Neural progenitor cell (in vitro differentiated cells): ENCODE measurements at regions not wholly inside any gene's neighbourhood (a gene's known extent, or its start where the extent isn't known, plus 50 kb on each side); places are given as distances from the start of the nearest gene placed in this dataset.

Experiments
- CTCF ChIP-seq: fragments of 200-600 bp; sonication (generic); IDR thresholded peaks from 2 replicates; pipeline ENCODE4 v1.5.1; 2017; ENCODE audit warnings: antibody characterized with exemption, mild to moderate bottlenecking
- EZH2 ChIP-seq: fragments of 200-600 bp; sonication (generic); IDR thresholded peaks from 2 replicates; pipeline ENCODE4 v1.6.1; 2017; ENCODE audit warnings: antibody characterized with exemption, mild to moderate bottlenecking, moderate library complexity
- EZH2phosphoT487 ChIP-seq: fragments of 200-600 bp; sonication (generic); IDR thresholded peaks from 2 replicates; pipeline ENCODE4 v1.6.1; 2017; ENCODE audit warnings: antibody characterized with exemption

- TF ChIP-seq CTCF (no peak), EZH2 (no peak), EZH2phosphoT487 (no peak)
Measured at GRCh38 chr6:28632326-28632851, 106.7 kb downstream of the GPX5 start.
